HCT116 (cell line): ENCODE measurements at regions not wholly inside any gene's neighbourhood (a gene's known extent, or its start where the extent isn't known, plus 50 kb on each side); places are given as distances from the start of the nearest gene placed in this dataset.

ENCODE experiments used
- ATAC-seq: fragments of 200-7000 bp; cut with Tn5 transposase; 2 replicates; pipeline ENCODE4 v1.9.1; 2020; ENCODE audit warnings: mild to moderate bottlenecking, moderate library complexity
- BruUV-seq: library from RNA; stranded (reverse); fragments of 400-500 nt; replicated peaks from 2 replicates; lab custom pipeline; 2021; lab: Mats Ljungman, UMichigan
- CTCF ChIA-PET: fragments of 300-600 bp; sonication (Branson Sonifier 250); formaldehyde crosslinking; loops from one replicate; lab custom pipeline; 2021; ENCODE audit warnings: antibody characterized with exemption; lab: Charles Lee
- POLR2A ChIA-PET: fragments of 300-600, 350-600 bp; sonication (Branson Sonifier 250); formaldehyde crosslinking; loops from one replicate; lab custom pipeline; 2021; ENCODE audit warnings: antibody characterized with exemption; lab: Charles Lee
- RAD21 ChIA-PET, 2 experiments: fragments of 300-600 bp; sonication (Branson Sonifier 250); formaldehyde crosslinking; loops; one replicate each; lab custom pipeline; 2023; ENCODE audit warnings: low total read pairs in 2 of 2; ENCODE audit not compliant: uncharacterized antibody in 2 of 2, unreplicated experiment in 2 of 2, low non-redundant PET in 1 of 2; lab: Charles Lee
- DNase-seq: peaks from one replicate; pipeline ENCODE4 v3.0.0-alpha.2; 2010; ENCODE audit warnings: low read depth, low spot score
- H2AFZ ChIP-seq: fragments of 200-600 bp; shearing (Covaris generic), sonication (generic); 2 replicates; pipeline ENCODE4 v1.6.1; 2017; ENCODE audit warnings: low read depth, mixed run types, mixed read lengths, antibody characterized with exemption, low read length; ENCODE audit not compliant: poor library complexity, severe bottlenecking
- H3K27ac ChIP-seq: 2 replicates; pipeline ENCODE4 v1.5.1; 2012; ENCODE audit warnings: low read depth, low read length
- H3K27me3 ChIP-seq: fragments of 200-600 bp; sonication (generic); 2 replicates; pipeline ENCODE4 v1.6.1; 2016; ENCODE audit warnings: mixed run types, low read length, mixed read lengths; ENCODE audit not compliant: insufficient read depth
- H3K36me3 ChIP-seq, 2 experiments: fragments of 200-500 bp in 1 of 2; fragments of 200-600 bp in 1 of 2; sonication (Bioruptor generic) in 1 of 2; sonication (generic) in 1 of 2; 2 replicates each; pipeline versions ENCODE4 v1.5.1 to v1.6.1; 2014 to 2016; ENCODE audit warnings: low read length in 2 of 2, inconsistent platforms in 1 of 2, mixed read lengths in 1 of 2, mixed run types in 1 of 2; ENCODE audit not compliant: insufficient read depth in 2 of 2, control insufficient read depth in 1 of 2
- H3K4me1 ChIP-seq, 2 experiments: fragments of 200-600 bp in 1 of 2; sonication (generic) in 1 of 2; 2 replicates each; pipeline versions ENCODE4 v1.5.1 to v1.6.1; 2012 to 2017; ENCODE audit warnings: low read length in 2 of 2, inconsistent platforms in 1 of 2, mild to moderate bottlenecking in 1 of 2, mixed read lengths in 1 of 2, mixed run types in 1 of 2, moderate library complexity in 1 of 2; ENCODE audit not compliant: insufficient read depth in 2 of 2, control insufficient read depth in 1 of 2
- H3K4me2 ChIP-seq: fragments of 200-600 bp; sonication (generic); 2 replicates; pipeline ENCODE4 v1.6.1; 2017; ENCODE audit warnings: mixed run types, low read length, mixed read lengths
- H3K4me3 ChIP-seq, 2 experiments: fragments of 200-600 bp in 1 of 2; sonication (generic) in 1 of 2; replicated peaks in 1 of 2; 2 replicates each; pipeline ENCODE4 v1.5.1; 2011 to 2016; ENCODE audit warnings: low read length in 2 of 2, control low read depth in 1 of 2, low read depth in 1 of 2, mild to moderate bottlenecking in 1 of 2, mixed read lengths in 1 of 2, mixed run types in 1 of 2
- H3K79me2 ChIP-seq: fragments of 200-600 bp; sonication (generic); 2 replicates; pipeline ENCODE4 v1.6.1; 2017; ENCODE audit warnings: mild to moderate bottlenecking, mixed run types, low read length, moderate library complexity, mixed read lengths; ENCODE audit not compliant: insufficient read depth
- H3K9ac ChIP-seq: fragments of 200-600 bp; sonication (generic); 2 replicates; pipeline ENCODE4 v1.6.1; 2016; ENCODE audit warnings: low read length, mixed read lengths
- H3K9me2 ChIP-seq: fragments of 200-600 bp; sonication (generic), shearing (Covaris generic); 2 replicates; pipeline ENCODE4 v1.6.1; 2017; ENCODE audit warnings: mixed run types, mild to moderate bottlenecking, moderate library complexity; ENCODE audit not compliant: insufficient read depth
- H3K9me3 ChIP-seq, 2 experiments: fragments of 200-500 bp in 1 of 2; fragments of 200-600 bp in 1 of 2; sonication (Bioruptor generic) in 1 of 2; sonication (generic) in 1 of 2; 2 replicates each; pipeline ENCODE4 v1.6.1; 2014 to 2017; ENCODE audit warnings: low read length in 2 of 2, mixed read lengths in 2 of 2, inconsistent platforms in 1 of 2, low read depth in 1 of 2, mild to moderate bottlenecking in 1 of 2, mixed run types in 1 of 2, moderate library complexity in 1 of 2; ENCODE audit not compliant: control insufficient read depth in 1 of 2, insufficient read depth in 1 of 2
- H4K20me1 ChIP-seq: fragments of 200-600 bp; sonication (generic), shearing (Covaris generic); 2 replicates; pipeline ENCODE4 v1.6.1; 2017; ENCODE audit warnings: mixed run types, mild to moderate bottlenecking, moderate library complexity; ENCODE audit not compliant: insufficient read depth
- CTCF ChIP-seq, 3 experiments: fragments of 200-600 bp in 1 of 3; sonication (generic) in 1 of 3; IDR thresholded peaks in 2 of 3; conservative IDR thresholded peaks in 1 of 3; 2 replicates each; pipeline ENCODE4 v1.5.1; 2012 to 2017; ENCODE audit warnings: low read depth in 2 of 3, low read length in 2 of 3, antibody characterized with exemption in 1 of 3, borderline replicate concordance in 1 of 3, control low read depth in 1 of 3, mild to moderate bottlenecking in 1 of 3, mixed read lengths in 1 of 3, mixed run types in 1 of 3, moderate library complexity in 1 of 3; ENCODE audit not compliant: insufficient read depth in 1 of 3
- EZH2phosphoT487 ChIP-seq: fragments of 200-600 bp; IDR thresholded peaks from 2 replicates; pipeline ENCODE4 v1.6.1; 2018; ENCODE audit warnings: antibody characterized with exemption, borderline replicate concordance
- JUND ChIP-seq: IDR thresholded peaks from 2 replicates; pipeline ENCODE4 v1.6.1; 2012
- POLR2A ChIP-seq: IDR thresholded peaks from 2 replicates; pipeline ENCODE4 v1.7.0; 2011; ENCODE audit warnings: borderline replicate concordance; ENCODE audit not compliant: insufficient read depth, insufficient read length; ENCODE audit errors: extremely low read depth
- RAD21 ChIP-seq: IDR thresholded peaks from 2 replicates; pipeline ENCODE4 v1.6.1; 2012; ENCODE audit warnings: low read depth, mild to moderate bottlenecking
- SP1 ChIP-seq: IDR thresholded peaks from 2 replicates; pipeline ENCODE4 v1.6.1; 2012; ENCODE audit warnings: low read depth
- SRF ChIP-seq: IDR thresholded peaks from 2 replicates; pipeline ENCODE4 v1.6.1; 2012; ENCODE audit warnings: low read depth
- YY1 ChIP-seq: IDR thresholded peaks from 2 replicates; pipeline ENCODE4 v1.6.1; 2011; ENCODE audit warnings: low read length, low read depth, moderate library complexity, mild to moderate bottlenecking; ENCODE audit not compliant: insufficient replicate concordance; ENCODE audit errors: extremely low read depth
- ZBTB33 ChIP-seq: IDR thresholded peaks from 2 replicates; pipeline ENCODE4 v1.6.1; 2011; ENCODE audit warnings: mild to moderate bottlenecking, low read length, moderate library complexity; ENCODE audit not compliant: insufficient replicate concordance; ENCODE audit errors: extremely low read depth
- intact Hi-C: fragments of 100-400 bp; cut with micrococcal nuclease; formaldehyde crosslinking; loops from 2 replicates; pipeline ENCODE4 v1.10.0; 2022

- RAD21 ChIA-PET: no interaction called here
- ATAC-seq (no peak), DNase-seq (no peak)
- Histone ChIP-seq H2AFZ (no peak overlapping the region), H3K4me3 (no peak overlapping the region), H3K9me3 (no peaks in the 10 kb centered on the region), H3K27me3 (no peaks in the 10 kb centered on the region; the same call in 1 of the 2 replicates), H3K9me2 (no peaks in the 10 kb centered on the region), H3K36me3 (no peaks in the 10 kb centered on the region), H3K9ac (no peak overlapping the region), H3K4me1 (peaks cover 44 to 49% of the 10 kb centered on the region in 2 experiments), H3K79me2 (no peaks in the 10 kb centered on the region), H4K20me1 (no peaks in the 10 kb centered on the region), H3K4me2 (no peak overlapping the region), H3K27ac (no peak overlapping the region)
- intact Hi-C loops: loop anchor here (10.0 kb wide), 1 partner anchor 389 kb away; no protein-coding TSS in a partner anchor
- CTCF ChIA-PET: no interaction called here
- no TSS peak for BruUV-seq
- TF ChIP-seq RAD21 (no peak), POLR2A (no peak), SRF (no peak), EZH2phosphoT487 (no peak), JUND (no peak), SP1 (no peak), YY1 (no peak), CTCF (IDR thresholded peaks at IDR 0.05 in 2 of 3, conservative IDR thresholded peaks at IDR 0.05 in 1 of 3; ENCODE audit: borderline replicate concordance in 1 of 3, insufficient read depth in 1 of 3, low read depth in 2 of 3, low read length in 2 of 3) (no peak)
- POLR2A ChIA-PET: no interaction called here
Observed at GRCh38 chr1:228835911-228836310, 100.6 kb downstream of the RHOU start.

- ChIA-PET RAD21 (no interaction called here), CTCF (no interaction called here), POLR2A (no interaction called here)
- Histone ChIP-seq H3K4me3 (no peak overlapping the region), H3K36me3 (no peaks in the 10 kb centered on the region), H3K79me2 (no peaks in the 10 kb centered on the region), H3K9me3 (no peaks in the 10 kb centered on the region), H3K4me1 (peaks cover 40 to 44% of the 10 kb centered on the region in 2 experiments), H2AFZ (no peak overlapping the region), H4K20me1 (no peaks in the 10 kb centered on the region), H3K4me2 (no peak overlapping the region), H3K27ac (no peak overlapping the region), H3K9ac (no peak overlapping the region), H3K9me2 (no peaks in the 10 kb centered on the region), H3K27me3 (no peaks in the 10 kb centered on the region; the same call in 1 of the 2 replicates)
- intact Hi-C loops: loop anchor here (10.0 kb wide), 1 partner anchor 388 kb away; no protein-coding TSS in a partner anchor
- no TSS peak for BruUV-seq
- ATAC-seq (no peak), DNase-seq (no peak)
- no peak for TF ChIP-seq RAD21
- TF ChIP-seq ZBTB33: no peak
- TF ChIP-seq YY1: no peak
- no peak for TF ChIP-seq EZH2phosphoT487
Observed at GRCh38 chr1:228836427-228836826, 101.1 kb downstream of the RHOU start.
